Chondrocyte (in vitro differentiated cells): ENCODE measurements at regions not wholly inside any gene's neighbourhood (a gene's known extent, or its start where the extent isn't known, plus 50 kb on each side); places are given as distances from the start of the nearest gene placed in this dataset.

Experiments used
- DNase-seq: peaks from one replicate; pipeline ENCODE4 v3.0.0; 2021; ENCODE audit warnings: mixed read lengths, low spot score
- H3K27ac Mint-ChIP-seq: one replicate; pipeline ENCODE4 v1.8.0; 2021; ENCODE audit warnings: mild to moderate bottlenecking, moderate library complexity, mixed read lengths; ENCODE audit not compliant: unreplicated experiment
- H3K27me3 Mint-ChIP-seq: 2 replicates; pipeline ENCODE4 v1.8.0; 2021; ENCODE audit warnings: low read depth, mixed read lengths
- H3K36me3 Mint-ChIP-seq: 2 replicates; pipeline ENCODE4 v1.8.0; 2021; ENCODE audit warnings: low read depth, mixed read lengths
- H3K4me1 Mint-ChIP-seq: 2 replicates; pipeline ENCODE4 v1.8.0; 2021; ENCODE audit warnings: low read depth, mild to moderate bottlenecking, mixed read lengths
- H3K4me3 Mint-ChIP-seq: one replicate; pipeline ENCODE4 v1.8.0; 2021; ENCODE audit warnings: mild to moderate bottlenecking, moderate library complexity, mixed read lengths; ENCODE audit not compliant: unreplicated experiment
- H3K9me3 Mint-ChIP-seq: 2 replicates; pipeline ENCODE4 v1.8.0; 2021; ENCODE audit warnings: low read depth, mixed read lengths
- TF ChIP-seq, protein P1 (sequence below): fragments of 200-600 bp; sonication (generic); IDR thresholded peaks from 2 replicates; pipeline ENCODE4 v1.5.0; 2021; ENCODE audit warnings: antibody characterized with exemption, mild to moderate bottlenecking, moderate library complexity

DNA sequence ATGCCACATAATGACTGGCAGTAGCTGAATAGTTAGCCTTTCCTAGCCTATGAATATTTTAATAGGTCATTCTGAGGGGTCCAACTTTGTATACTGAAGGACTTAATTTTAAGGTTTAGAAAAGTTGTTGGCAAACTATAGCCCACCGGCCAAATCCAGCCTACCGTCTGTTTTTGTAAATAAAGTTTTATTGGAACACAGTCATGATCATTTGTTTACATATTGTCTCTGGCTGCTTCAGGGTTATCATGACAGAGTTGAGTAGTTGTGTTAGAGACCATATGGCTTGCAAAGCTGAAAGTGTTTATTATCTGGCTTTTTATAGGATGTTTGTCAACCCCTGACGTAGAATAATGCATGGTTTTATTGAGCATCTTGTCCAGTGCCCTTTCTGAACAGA, 73.4 kb downstream of the NTMT2 start:
- peaks cover 26% of the 10 kb centered on the region for H3K4me1 Mint-ChIP-seq
- no peaks in the 10 kb centered on the region for H3K9me3 Mint-ChIP-seq
- no peak overlapping the region for H3K27ac Mint-ChIP-seq
- TF ChIP-seq, protein P1, sequence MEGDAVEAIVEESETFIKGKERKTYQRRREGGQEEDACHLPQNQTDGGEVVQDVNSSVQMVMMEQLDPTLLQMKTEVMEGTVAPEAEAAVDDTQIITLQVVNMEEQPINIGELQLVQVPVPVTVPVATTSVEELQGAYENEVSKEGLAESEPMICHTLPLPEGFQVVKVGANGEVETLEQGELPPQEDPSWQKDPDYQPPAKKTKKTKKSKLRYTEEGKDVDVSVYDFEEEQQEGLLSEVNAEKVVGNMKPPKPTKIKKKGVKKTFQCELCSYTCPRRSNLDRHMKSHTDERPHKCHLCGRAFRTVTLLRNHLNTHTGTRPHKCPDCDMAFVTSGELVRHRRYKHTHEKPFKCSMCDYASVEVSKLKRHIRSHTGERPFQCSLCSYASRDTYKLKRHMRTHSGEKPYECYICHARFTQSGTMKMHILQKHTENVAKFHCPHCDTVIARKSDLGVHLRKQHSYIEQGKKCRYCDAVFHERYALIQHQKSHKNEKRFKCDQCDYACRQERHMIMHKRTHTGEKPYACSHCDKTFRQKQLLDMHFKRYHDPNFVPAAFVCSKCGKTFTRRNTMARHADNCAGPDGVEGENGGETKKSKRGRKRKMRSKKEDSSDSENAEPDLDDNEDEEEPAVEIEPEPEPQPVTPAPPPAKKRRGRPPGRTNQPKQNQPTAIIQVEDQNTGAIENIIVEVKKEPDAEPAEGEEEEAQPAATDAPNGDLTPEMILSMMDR = no peak
- H3K27me3 Mint-ChIP-seq = no peaks in the 10 kb centered on the region
- no peak for DNase-seq
- no peak overlapping the region for H3K4me3 Mint-ChIP-seq
- H3K36me3 Mint-ChIP-seq = no peaks in the 10 kb centered on the region

DNA sequence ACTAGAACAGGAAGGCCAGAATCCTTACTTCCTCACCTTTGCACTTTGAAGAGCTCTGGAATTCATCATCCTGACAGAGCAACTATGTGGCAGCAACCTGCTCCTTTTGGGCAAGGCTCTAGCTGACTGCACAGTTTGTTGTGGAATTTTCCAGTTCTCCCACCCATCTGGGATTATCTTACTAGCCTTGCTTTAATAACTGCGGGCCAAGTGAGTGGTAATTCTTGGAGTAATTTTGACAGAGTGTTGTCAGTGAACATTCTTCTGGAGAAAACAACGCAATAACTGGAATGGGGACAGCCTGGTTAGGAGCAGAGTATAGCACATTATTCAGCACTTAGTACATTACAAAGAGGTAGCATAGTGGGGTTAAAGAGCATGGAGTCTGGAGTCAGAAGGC, 75.3 kb downstream of the NTMT2 start:
- TF ChIP-seq, protein P1 = no peak
- H3K27me3 Mint-ChIP-seq = no peaks in the 10 kb centered on the region
- no peaks in the 10 kb centered on the region for H3K36me3 Mint-ChIP-seq
- DNase-seq = no peak
- no peak overlapping the region for H3K4me3 Mint-ChIP-seq
- H3K9me3 Mint-ChIP-seq = no peaks in the 10 kb centered on the region
- H3K27ac Mint-ChIP-seq = no peak overlapping the region
- H3K4me1 Mint-ChIP-seq = peaks cover 21% of the 10 kb centered on the region

DNA sequence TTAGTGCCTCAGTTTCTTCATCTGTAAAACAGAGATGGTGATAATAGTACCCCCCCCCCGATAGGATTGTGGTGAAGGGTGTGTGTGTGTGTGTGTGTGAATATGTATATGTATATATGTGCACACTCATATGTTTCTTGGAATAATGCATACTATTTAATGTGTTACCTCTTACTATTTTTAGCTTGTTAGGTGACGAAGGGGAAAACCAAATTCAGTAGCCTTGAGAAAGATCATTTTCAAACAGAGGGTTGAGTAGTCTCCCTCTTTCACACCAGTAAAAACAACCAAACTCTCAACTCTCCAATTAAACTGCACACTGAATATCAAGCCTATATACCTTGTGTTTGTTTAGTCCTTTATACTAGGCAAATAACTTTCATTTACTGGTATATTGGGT, 75.7 kb downstream of the NTMT2 start:
- H3K27me3 Mint-ChIP-seq = no peaks in the 10 kb centered on the region
- TF ChIP-seq, protein P1 = no peak
- no peak overlapping the region for H3K4me3 Mint-ChIP-seq
- H3K9me3 Mint-ChIP-seq = no peaks in the 10 kb centered on the region
- H3K27ac Mint-ChIP-seq = no peak overlapping the region
- peaks cover 25% of the 10 kb centered on the region for H3K4me1 Mint-ChIP-seq
- no peak for DNase-seq
- no peaks in the 10 kb centered on the region for H3K36me3 Mint-ChIP-seq

DNA sequence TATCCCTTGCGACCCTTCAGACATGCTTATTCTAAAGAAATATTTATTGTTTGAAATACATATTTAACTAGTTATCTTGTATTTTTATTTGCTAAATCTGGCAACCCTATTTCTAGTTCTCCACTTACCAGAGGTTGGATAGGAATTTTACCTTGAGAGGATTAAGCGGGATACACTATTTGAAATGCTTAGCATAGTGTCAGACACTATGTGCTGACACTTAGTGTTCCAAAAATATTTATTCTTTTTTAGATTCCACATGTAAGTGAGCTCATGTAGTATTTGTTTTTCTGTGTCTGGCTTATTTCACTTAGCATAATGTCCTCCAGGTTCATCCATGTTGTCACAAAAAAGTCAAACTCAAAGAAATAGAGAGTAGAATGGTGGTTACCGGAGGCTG, 78.7 kb downstream of the NTMT2 start:
- TF ChIP-seq, protein P1 = no peak
- Mint-ChIP-seq H3K9me3 (no peaks in the 10 kb centered on the region), H3K4me3 (no peak overlapping the region), H3K4me1 (peaks cover 27% of the 10 kb centered on the region), H3K36me3 (no peaks in the 10 kb centered on the region), H3K27me3 (no peaks in the 10 kb centered on the region), H3K27ac (no peak overlapping the region)
- no peak for DNase-seq

DNA sequence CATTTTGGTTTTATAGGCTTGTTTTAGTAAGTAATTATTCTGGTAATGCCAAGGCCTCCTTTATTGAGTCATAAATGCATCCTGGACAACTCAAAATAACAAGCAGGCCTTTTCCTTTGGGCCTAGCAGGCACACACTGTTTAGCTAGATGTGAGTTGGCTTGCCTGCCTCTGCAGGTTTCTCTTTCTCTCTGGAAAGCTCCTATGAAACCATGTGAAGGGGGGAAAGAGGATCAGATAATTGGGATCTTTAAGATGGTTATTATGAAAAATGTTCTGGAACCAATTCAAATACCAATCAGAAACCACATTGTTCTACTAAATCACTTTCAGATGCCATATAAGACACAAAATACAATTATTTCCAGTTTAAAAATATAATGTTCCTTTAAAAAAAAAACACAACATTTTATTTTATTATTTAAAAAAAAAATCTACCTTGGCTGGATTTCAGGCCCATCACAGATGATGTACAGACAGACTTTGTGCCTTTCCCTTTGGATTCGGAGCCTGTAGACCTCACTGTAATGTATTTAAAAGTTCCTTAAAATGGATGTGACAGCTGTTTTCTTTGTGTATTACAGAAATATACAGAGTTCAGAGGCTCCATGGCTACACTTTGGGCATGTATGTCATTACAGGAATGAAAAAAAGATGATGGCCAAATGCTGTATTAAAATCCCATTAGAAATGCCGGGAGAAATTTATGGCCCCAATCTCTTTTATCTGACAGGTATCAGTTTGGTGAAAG, 80.2 kb downstream of the NTMT2 start:
- TF ChIP-seq, protein P1 = no peak
- H3K9me3 Mint-ChIP-seq = no peaks in the 10 kb centered on the region

More for the DNA sequence above, 80.2 kb downstream of the NTMT2 start:
- H3K4me1 Mint-ChIP-seq = peaks cover 20% of the 10 kb centered on the region
- no peak for DNase-seq
- no peaks in the 10 kb centered on the region for H3K36me3 Mint-ChIP-seq
- H3K4me3 Mint-ChIP-seq = no peak overlapping the region
- no peaks in the 10 kb centered on the region for H3K27me3 Mint-ChIP-seq
- H3K27ac Mint-ChIP-seq = no peak overlapping the region
